ENCODE measurements at regions not wholly inside any gene's neighbourhood (a gene's known extent, or its start where the extent isn't known, plus 50 kb on each side); places are given as distances from the start of the nearest gene placed in this dataset.

DNA sequence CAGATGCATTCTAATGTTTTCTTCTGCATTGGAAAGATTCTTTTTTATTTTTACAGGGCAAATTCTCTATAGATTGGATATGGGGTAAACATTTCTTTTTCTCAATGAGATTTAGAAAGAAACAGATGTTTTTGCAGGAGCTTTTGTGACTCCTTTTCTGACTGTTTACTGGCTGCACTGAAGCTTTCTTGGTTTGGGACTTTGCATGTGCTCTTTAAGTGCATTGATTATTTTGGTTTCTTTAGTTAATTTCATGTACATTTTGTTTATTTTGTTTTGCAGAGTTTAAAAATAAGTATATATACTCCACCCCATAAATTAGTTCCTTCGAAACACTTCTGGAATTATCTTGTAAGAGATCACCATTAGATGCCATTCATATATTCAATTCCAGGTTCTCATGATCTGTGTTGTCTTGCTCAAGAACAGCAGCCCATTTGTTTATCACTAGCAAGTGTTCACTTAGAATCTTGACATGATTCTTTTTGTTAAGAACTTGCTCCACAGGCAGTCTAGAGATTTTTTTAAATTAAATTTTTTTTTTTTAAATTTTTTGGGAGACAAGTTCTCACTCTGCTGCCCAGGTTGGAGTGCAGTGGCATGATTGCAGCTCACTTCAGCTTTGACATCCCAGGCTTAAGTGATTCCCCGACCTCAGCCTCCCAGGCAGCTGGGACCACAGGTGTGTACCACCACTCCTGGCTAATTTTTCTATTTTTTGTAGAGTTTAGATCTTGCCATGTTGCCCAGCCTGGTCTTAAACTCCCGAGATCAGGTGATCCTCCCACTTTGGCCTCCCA, 233.7 kb downstream of the MYCN start:
- TF ChIP-seq, protein P1, sequence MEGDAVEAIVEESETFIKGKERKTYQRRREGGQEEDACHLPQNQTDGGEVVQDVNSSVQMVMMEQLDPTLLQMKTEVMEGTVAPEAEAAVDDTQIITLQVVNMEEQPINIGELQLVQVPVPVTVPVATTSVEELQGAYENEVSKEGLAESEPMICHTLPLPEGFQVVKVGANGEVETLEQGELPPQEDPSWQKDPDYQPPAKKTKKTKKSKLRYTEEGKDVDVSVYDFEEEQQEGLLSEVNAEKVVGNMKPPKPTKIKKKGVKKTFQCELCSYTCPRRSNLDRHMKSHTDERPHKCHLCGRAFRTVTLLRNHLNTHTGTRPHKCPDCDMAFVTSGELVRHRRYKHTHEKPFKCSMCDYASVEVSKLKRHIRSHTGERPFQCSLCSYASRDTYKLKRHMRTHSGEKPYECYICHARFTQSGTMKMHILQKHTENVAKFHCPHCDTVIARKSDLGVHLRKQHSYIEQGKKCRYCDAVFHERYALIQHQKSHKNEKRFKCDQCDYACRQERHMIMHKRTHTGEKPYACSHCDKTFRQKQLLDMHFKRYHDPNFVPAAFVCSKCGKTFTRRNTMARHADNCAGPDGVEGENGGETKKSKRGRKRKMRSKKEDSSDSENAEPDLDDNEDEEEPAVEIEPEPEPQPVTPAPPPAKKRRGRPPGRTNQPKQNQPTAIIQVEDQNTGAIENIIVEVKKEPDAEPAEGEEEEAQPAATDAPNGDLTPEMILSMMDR (IDR thresholded peaks at IDR 0.05; ENCODE audit: poor library complexity, severe bottlenecking), result no peak
- Histone ChIP-seq H3K27me3 (ENCODE audit: insufficient read depth, poor library complexity, severe bottlenecking) (no peaks in the 10 kb centered on the region), H3K36me3 (ENCODE audit: low read depth) (no peaks in the 10 kb centered on the region), H3K4me3 (ENCODE audit: severe bottlenecking) (no peak overlapping the region), H3K9me3 (ENCODE audit: severe bottlenecking) (no peaks in the 10 kb centered on the region), H3K4me1 (ENCODE audit: insufficient read depth, poor library complexity, severe bottlenecking) (no peaks in the 10 kb centered on the region), H3K27ac (ENCODE audit: poor library complexity, severe bottlenecking) (no peak overlapping the region)
- ATAC-seq (ENCODE audit: low read depth), result no peak
- DNase-seq (ENCODE audit: low spot score), result no peak

DNA sequence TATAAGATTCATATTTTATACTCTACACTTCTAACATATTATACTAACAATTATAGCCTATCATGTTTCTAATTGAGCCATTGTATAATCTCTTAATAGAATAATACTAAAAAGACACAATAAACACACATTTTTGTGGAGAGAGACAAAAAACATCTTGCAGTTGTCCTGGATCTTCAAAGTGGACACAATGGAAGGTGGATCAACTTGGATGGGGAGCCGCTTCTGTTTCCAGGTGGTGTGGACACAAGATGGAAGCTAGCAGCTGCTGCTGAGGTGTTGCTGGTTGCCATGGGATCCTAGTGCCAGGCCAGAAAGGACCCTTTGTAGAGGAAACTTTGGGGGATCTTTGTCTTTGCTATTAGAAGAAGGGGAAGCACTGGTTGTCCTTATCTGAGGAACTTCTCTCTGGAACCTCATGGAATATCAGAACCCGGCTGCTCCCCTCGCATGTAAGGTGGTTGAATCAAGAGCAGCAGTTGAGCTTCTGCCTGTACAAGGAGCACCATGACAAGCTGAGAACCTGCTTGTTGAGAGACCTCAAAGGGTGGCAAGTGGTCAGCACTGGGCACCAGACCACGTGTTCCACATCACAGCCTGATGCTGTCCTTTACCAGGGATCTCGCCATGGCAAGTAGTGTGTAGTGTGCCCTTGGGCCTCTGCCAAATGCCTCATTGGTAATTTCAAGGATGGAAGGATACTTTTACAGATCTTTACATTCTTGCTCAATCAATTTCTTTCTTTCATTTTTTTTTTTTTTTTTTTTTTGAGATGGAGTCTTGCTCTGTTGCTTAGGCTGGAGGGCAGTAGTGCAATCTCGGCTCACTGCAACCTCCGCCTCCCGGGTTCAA, 232.2 kb downstream of the MYCN start:
- Histone ChIP-seq H3K36me3 (ENCODE audit: low read depth) (no peaks in the 10 kb centered on the region), H3K27ac (ENCODE audit: poor library complexity, severe bottlenecking) (no peak overlapping the region), H3K9me3 (ENCODE audit: severe bottlenecking) (no peaks in the 10 kb centered on the region), H3K4me1 (ENCODE audit: insufficient read depth, poor library complexity, severe bottlenecking) (no peaks in the 10 kb centered on the region), H3K27me3 (ENCODE audit: insufficient read depth, poor library complexity, severe bottlenecking) (no peaks in the 10 kb centered on the region), H3K4me3 (ENCODE audit: severe bottlenecking) (no peak overlapping the region)
- ATAC-seq (ENCODE audit: low read depth) (no peak), DNase-seq (ENCODE audit: low spot score) (no peak)
- TF ChIP-seq, protein P1 (IDR thresholded peaks at IDR 0.05; ENCODE audit: poor library complexity, severe bottlenecking), result no peak

DNA sequence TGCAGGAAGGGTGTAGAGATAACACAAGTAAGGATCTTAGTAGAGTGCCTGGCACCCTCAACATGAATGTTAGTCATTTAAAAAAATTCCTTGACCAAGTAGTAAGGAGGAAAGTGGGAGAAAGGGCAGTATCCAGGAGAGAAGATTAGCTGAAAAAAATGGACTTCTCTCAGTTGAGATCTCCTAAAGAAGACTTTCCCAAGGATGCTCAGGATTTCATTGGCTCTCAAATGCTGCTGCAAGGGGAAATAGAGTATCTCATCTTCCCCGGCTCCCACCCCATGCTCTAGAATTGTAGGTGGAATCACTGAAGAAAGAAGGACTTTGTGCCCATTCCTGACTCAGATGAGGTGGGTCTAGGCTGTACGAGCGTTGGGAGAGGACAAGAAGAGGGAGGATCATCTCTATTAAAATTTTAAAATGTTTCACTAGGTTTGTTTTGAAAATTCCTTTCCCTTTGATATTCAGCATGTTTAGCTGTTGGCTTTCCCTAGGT, 231.1 kb downstream of the MYCN start:
- ATAC-seq (ENCODE audit: low read depth) (no peak), DNase-seq (ENCODE audit: low spot score) (no peak)
- H3K27me3 ChIP-seq (ENCODE audit: insufficient read depth, poor library complexity, severe bottlenecking), result no peaks in the 10 kb centered on the region
- H3K4me1 ChIP-seq (ENCODE audit: insufficient read depth, poor library complexity, severe bottlenecking), result no peaks in the 10 kb centered on the region
- TF ChIP-seq, protein P1 (IDR thresholded peaks at IDR 0.05; ENCODE audit: poor library complexity, severe bottlenecking), result no peak
- H3K27ac ChIP-seq (ENCODE audit: poor library complexity, severe bottlenecking), result no peak overlapping the region
- no peaks in the 10 kb centered on the region for H3K9me3 ChIP-seq (ENCODE audit: severe bottlenecking)
- H3K4me3 ChIP-seq (ENCODE audit: severe bottlenecking), result no peak overlapping the region
- no peaks in the 10 kb centered on the region for H3K36me3 ChIP-seq (ENCODE audit: low read depth)

DNA sequence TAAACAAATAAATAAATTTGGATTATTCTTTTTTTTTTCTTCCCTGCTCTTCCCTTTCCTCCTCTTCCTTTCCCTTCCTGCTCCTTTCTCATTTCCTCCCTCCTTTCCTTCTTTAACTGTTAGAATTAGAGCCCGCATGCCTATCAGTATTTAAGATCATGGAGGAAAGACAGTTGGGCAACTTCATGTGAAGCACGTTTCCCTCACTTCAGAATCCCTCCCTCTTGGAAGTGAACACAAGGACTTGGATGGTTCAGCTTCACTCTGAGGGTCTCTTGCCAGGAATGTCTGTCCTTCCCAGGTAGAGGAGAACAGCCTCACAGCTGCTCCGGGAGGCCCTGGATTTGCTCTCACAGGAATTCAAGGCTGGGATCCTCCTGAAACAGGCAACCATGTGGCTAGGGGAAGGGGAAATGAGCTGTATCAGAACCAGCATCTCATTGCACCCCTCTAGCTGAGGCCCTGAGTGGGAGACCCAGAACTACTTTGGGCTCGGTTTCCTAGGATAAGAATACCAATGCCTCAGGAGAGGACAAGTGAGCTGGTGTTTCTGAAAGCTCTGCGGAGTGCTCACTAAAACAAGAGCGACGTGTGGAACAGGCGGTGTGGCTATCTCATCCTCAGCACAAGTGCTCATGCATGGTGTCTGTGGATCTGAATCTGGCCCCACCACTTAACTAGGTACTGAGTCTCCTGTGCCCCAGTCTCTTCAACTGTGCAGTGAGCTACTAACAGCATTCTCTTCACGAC, 230.5 kb downstream of the MYCN start:
- ATAC-seq (ENCODE audit: low read depth) (no peak), DNase-seq (ENCODE audit: low spot score) (no peak)
- H3K4me1 ChIP-seq (ENCODE audit: insufficient read depth, poor library complexity, severe bottlenecking), result no peaks in the 10 kb centered on the region
- no peak overlapping the region for H3K4me3 ChIP-seq (ENCODE audit: severe bottlenecking)
- H3K9me3 ChIP-seq (ENCODE audit: severe bottlenecking), result no peaks in the 10 kb centered on the region
- H3K27me3 ChIP-seq (ENCODE audit: insufficient read depth, poor library complexity, severe bottlenecking), result no peaks in the 10 kb centered on the region
- H3K27ac ChIP-seq (ENCODE audit: poor library complexity, severe bottlenecking), result no peak overlapping the region
- TF ChIP-seq, protein P1 (IDR thresholded peaks at IDR 0.05; ENCODE audit: poor library complexity, severe bottlenecking), result no peak
- H3K36me3 ChIP-seq (ENCODE audit: low read depth), result no peaks in the 10 kb centered on the region

Measured in RWPE2 (cell line).